ENCODE measurements at regions not wholly inside any gene's neighbourhood (a gene's known extent, or its start where the extent isn't known, plus 50 kb on each side); places are given as distances from the start of the nearest gene placed in this dataset.

DNA sequence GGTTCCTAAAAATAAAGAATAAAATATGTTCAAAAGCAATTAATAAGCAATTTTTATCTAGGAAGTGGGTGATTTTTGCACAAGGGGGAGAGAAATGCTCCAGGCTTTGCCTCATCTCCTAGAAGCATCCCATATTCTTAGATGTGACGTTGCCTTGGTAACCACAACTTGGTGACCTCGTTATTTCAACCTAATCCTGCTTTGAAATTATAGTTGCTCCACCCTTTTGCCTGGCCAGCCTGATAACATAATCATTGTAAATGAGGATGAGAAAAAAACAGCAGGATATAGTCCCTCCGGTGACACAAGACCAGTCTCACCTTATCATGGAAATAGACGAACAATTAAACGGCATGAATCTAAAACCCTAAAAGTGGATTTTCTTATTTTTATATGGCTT, 194.4 kb downstream of the QDPR start:
- H3K4me3 ChIP-seq = no peak overlapping the region
- H3K4me1 ChIP-seq (ENCODE audit: control insufficient read depth, insufficient read depth, low read length) = no peaks in the 10 kb centered on the region
- no peaks in the 10 kb centered on the region; the same call in 2 of the 3 replicates for H3K9me3 ChIP-seq (replicated peaks; ENCODE audit: control insufficient read depth, insufficient read depth, low read length)
- H3K4me2 ChIP-seq (ENCODE audit: control insufficient read depth, insufficient read depth) = no peak overlapping the region
- intact Hi-C loops (cut with micrococcal nuclease; ENCODE audit: unreplicated experiment) (no loop called here), in situ Hi-C loops (cut with MboI) (no loop called here)
- ChIA-PET RAD21 (ENCODE audit: unreplicated experiment) (no interaction called here), SMC1A (ENCODE audit: uncharacterized antibody, unreplicated experiment) (interaction anchor here (3.7 kb wide), 1 partner anchor 130 kb away, joined by 12 read pairs; no protein-coding TSS in a partner anchor), CTCF (interaction anchor here (3.1 kb wide), 1 partner anchor 130 kb away, joined by 11 read pairs; no protein-coding TSS in a partner anchor), POLR2A (no interaction called here)
- no peaks in the 10 kb centered on the region for H3K36me3 ChIP-seq (ENCODE audit: control insufficient read depth in 2 of 2, insufficient read depth in 2 of 2, low read length in 1 of 2)
- H3K9ac ChIP-seq (ENCODE audit: control insufficient read depth, insufficient read depth, low read length) = no peak overlapping the region
- H2AFZ ChIP-seq (ENCODE audit: control insufficient read depth, low read depth, low read length) = no peak overlapping the region
- H3K27me3 ChIP-seq (replicated peaks in 1 of 2; ENCODE audit: control insufficient read depth in 2 of 2, insufficient read depth in 2 of 2, low read length in 1 of 2) = no peaks in the 10 kb centered on the region
- DNase-seq (ENCODE audit: low read depth, low spot score) = no peak
- ATAC-seq = no peak
- H3K79me2 ChIP-seq (ENCODE audit: control insufficient read depth, insufficient read depth, low read length) = no peaks in the 10 kb centered on the region
- no peak for FAIRE-seq
- no peak overlapping the region for H3K27ac ChIP-seq (ENCODE audit: control insufficient read depth, insufficient read depth)
- no TSS peak for BruUV-seq (replicated peaks)
- no peaks in the 10 kb centered on the region for H4K20me1 ChIP-seq (ENCODE audit: control insufficient read depth, insufficient read depth)
- WGBS (ENCODE audit: insufficient coverage, insufficient replicate concordance, low lambda C conversion rate, missing lambda C conversion rate) = 46% methylated on average over 5 of the region's 5 CpGs
- TF ChIP-seq GATAD2B (conservative IDR thresholded peaks at IDR 0.05; ENCODE audit: low read depth) (no peak), ZNF24 (IDR thresholded peaks at IDR 0.05) (no peak), HDGF (IDR thresholded peaks at IDR 0.05) (no peak), TBL1XR1 (IDR thresholded peaks at IDR 0.05; ENCODE audit: low read depth, low read length) (no peak), YY1 (IDR thresholded peaks at IDR 0.05; ENCODE audit: low read depth, low read length) (no peak), SIN3A (IDR thresholded peaks at IDR 0.05; ENCODE audit: low read depth, low read length) (no peak), RAD51 (IDR thresholded peaks at IDR 0.05) (no peak), MTA2 (IDR thresholded peaks at IDR 0.05; ENCODE audit: low read depth) (no peak), ZZZ3 (IDR thresholded peaks at IDR 0.05; ENCODE audit: control insufficient read depth, insufficient read length, low read depth) (no peak), EZH2 (IDR thresholded peaks at IDR 0.05; ENCODE audit: borderline replicate concordance, control insufficient read depth, low read depth, low read length) (no peak), ETV6 (conservative IDR thresholded peaks at IDR 0.05 in 1 of 2, IDR thresholded peaks at IDR 0.05 in 1 of 2; ENCODE audit: borderline replicate concordance in 1 of 2, low read depth in 1 of 2) (no peak), IKZF2 (IDR thresholded peaks at IDR 0.05) (no peak)
- TF ChIP-seq, protein P1, sequence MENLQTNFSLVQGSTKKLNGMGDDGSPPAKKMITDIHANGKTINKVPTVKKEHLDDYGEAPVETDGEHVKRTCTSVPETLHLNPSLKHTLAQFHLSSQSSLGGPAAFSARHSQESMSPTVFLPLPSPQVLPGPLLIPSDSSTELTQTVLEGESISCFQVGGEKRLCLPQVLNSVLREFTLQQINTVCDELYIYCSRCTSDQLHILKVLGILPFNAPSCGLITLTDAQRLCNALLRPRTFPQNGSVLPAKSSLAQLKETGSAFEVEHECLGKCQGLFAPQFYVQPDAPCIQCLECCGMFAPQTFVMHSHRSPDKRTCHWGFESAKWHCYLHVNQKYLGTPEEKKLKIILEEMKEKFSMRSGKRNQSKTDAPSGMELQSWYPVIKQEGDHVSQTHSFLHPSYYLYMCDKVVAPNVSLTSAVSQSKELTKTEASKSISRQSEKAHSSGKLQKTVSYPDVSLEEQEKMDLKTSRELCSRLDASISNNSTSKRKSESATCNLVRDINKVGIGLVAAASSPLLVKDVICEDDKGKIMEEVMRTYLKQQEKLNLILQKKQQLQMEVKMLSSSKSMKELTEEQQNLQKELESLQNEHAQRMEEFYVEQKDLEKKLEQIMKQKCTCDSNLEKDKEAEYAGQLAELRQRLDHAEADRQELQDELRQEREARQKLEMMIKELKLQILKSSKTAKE (IDR thresholded peaks at IDR 0.05; ENCODE audit: low read depth, poor library complexity, severe bottlenecking) = no peak
- TF ChIP-seq, protein P2, sequence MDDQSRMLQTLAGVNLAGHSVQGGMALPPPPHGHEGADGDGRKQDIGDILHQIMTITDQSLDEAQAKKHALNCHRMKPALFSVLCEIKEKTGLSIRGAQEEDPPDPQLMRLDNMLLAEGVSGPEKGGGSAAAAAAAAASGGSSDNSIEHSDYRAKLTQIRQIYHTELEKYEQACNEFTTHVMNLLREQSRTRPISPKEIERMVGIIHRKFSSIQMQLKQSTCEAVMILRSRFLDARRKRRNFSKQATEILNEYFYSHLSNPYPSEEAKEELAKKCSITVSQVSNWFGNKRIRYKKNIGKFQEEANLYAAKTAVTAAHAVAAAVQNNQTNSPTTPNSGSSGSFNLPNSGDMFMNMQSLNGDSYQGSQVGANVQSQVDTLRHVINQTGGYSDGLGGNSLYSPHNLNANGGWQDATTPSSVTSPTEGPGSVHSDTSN (IDR thresholded peaks at IDR 0.05; ENCODE audit: insufficient replicate concordance, low read depth, low read length) = no peak
- TF ChIP-seq, protein P3, sequence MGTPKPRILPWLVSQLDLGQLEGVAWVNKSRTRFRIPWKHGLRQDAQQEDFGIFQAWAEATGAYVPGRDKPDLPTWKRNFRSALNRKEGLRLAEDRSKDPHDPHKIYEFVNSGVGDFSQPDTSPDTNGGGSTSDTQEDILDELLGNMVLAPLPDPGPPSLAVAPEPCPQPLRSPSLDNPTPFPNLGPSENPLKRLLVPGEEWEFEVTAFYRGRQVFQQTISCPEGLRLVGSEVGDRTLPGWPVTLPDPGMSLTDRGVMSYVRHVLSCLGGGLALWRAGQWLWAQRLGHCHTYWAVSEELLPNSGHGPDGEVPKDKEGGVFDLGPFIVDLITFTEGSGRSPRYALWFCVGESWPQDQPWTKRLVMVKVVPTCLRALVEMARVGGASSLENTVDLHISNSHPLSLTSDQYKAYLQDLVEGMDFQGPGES (IDR thresholded peaks at IDR 0.05) = no peak
- TF ChIP-seq, protein P4, sequence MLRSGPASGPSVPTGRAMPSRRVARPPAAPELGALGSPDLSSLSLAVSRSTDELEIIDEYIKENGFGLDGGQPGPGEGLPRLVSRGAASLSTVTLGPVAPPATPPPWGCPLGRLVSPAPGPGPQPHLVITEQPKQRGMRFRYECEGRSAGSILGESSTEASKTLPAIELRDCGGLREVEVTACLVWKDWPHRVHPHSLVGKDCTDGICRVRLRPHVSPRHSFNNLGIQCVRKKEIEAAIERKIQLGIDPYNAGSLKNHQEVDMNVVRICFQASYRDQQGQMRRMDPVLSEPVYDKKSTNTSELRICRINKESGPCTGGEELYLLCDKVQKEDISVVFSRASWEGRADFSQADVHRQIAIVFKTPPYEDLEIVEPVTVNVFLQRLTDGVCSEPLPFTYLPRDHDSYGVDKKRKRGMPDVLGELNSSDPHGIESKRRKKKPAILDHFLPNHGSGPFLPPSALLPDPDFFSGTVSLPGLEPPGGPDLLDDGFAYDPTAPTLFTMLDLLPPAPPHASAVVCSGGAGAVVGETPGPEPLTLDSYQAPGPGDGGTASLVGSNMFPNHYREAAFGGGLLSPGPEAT (IDR thresholded peaks at IDR 0.05; ENCODE audit: low read depth) = no peak
